ENCODE measurements at regions not wholly inside any gene's neighbourhood (a gene's known extent, or its start where the extent isn't known, plus 50 kb on each side); places are given as distances from the start of the nearest gene placed in this dataset.

DNA sequence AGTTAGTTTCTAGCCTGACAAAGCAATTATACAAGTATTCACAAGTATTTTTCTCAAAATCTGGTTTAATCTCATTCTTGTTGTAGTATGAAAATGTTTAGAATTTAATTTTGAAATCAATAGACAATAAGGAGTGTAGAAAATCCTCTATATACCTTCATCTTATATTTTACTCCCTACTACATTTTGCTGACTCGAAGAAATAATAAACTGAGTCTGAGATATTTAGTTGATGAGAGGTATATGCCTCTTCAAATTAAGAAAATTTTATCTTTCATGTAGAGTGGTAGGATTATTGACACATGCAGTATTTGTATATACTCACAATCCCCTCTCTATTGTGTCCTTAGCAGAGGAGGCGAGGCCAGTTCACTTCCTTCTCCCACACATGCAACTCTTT, 477.7 kb downstream of the MAN2A1 start:
- ChIA-PET RAD21 (ENCODE audit: low non-redundant PET in 1 of 2, low total read pairs in 2 of 2, uncharacterized antibody in 2 of 2, unreplicated experiment in 2 of 2) (no interaction called here), CTCF (no interaction called here), POLR2A (no interaction called here)
- BruUV-seq (replicated peaks), result no TSS peak
- Histone ChIP-seq H3K4me1 (ENCODE audit: control insufficient read depth in 1 of 2, insufficient read depth in 2 of 2, low read length in 2 of 2) (no peaks in the 10 kb centered on the region), H3K36me3 (ENCODE audit: control insufficient read depth in 1 of 2, insufficient read depth in 2 of 2, low read length in 2 of 2) (no peaks in the 10 kb centered on the region), H3K9me2 (ENCODE audit: insufficient read depth) (no peaks in the 10 kb centered on the region), H2AFZ (ENCODE audit: low read depth, low read length, poor library complexity, severe bottlenecking) (no peak overlapping the region), H3K4me3 (replicated peaks in 1 of 2; ENCODE audit: low read depth in 1 of 2, low read length in 2 of 2) (no peak overlapping the region), H3K9ac (ENCODE audit: low read length) (no peak overlapping the region), H4K20me1 (ENCODE audit: insufficient read depth) (no peaks in the 10 kb centered on the region), H3K4me2 (ENCODE audit: low read length) (no peak overlapping the region), H3K27me3 (ENCODE audit: insufficient read depth, low read length) (no peaks in the 10 kb centered on the region), H3K27ac (ENCODE audit: low read depth, low read length) (no peak overlapping the region), H3K9me3 (ENCODE audit: control insufficient read depth in 1 of 2, insufficient read depth in 1 of 2, low read depth in 1 of 2, low read length in 2 of 2) (no peaks in the 10 kb centered on the region), H3K79me2 (ENCODE audit: insufficient read depth, low read length) (no peaks in the 10 kb centered on the region)
- no peak for ATAC-seq
- no peak for DNase-seq (ENCODE audit: low read depth, low spot score)
- intact Hi-C loops (cut with micrococcal nuclease), result no loop called here
- TF ChIP-seq, protein P1, sequence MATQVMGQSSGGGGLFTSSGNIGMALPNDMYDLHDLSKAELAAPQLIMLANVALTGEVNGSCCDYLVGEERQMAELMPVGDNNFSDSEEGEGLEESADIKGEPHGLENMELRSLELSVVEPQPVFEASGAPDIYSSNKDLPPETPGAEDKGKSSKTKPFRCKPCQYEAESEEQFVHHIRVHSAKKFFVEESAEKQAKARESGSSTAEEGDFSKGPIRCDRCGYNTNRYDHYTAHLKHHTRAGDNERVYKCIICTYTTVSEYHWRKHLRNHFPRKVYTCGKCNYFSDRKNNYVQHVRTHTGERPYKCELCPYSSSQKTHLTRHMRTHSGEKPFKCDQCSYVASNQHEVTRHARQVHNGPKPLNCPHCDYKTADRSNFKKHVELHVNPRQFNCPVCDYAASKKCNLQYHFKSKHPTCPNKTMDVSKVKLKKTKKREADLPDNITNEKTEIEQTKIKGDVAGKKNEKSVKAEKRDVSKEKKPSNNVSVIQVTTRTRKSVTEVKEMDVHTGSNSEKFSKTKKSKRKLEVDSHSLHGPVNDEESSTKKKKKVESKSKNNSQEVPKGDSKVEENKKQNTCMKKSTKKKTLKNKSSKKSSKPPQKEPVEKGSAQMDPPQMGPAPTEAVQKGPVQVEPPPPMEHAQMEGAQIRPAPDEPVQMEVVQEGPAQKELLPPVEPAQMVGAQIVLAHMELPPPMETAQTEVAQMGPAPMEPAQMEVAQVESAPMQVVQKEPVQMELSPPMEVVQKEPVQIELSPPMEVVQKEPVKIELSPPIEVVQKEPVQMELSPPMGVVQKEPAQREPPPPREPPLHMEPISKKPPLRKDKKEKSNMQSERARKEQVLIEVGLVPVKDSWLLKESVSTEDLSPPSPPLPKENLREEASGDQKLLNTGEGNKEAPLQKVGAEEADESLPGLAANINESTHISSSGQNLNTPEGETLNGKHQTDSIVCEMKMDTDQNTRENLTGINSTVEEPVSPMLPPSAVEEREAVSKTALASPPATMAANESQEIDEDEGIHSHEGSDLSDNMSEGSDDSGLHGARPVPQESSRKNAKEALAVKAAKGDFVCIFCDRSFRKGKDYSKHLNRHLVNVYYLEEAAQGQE (IDR thresholded peaks at IDR 0.05; ENCODE audit: low read depth), result no peak
- TF ChIP-seq ELF1 (IDR thresholded peaks at IDR 0.05; ENCODE audit: borderline replicate concordance, low read depth) (no peak), TCF7L2 (IDR thresholded peaks at IDR 0.05; ENCODE audit: borderline replicate concordance, extremely low read depth, insufficient read depth, insufficient read length) (no peak)

DNA sequence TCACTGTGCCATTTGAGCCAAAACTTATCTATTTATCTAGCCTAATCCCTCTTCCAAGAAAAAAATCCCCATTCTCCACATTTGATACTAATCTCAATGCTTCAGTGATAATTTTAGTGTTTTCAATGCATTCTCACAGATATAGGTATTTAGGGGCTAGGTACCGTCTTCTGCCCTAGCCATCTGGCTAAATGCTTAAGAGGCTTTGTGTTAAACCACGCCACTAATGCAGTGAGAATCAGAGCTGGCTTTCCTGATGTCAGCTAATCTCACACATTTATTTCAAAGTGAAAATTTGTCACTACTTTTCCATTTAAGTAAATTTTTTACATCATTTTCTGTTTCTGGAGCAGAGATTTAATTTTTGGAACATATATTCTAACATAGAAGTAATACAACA, 479.7 kb downstream of the MAN2A1 start:
- Histone ChIP-seq H3K4me1 (ENCODE audit: control insufficient read depth in 1 of 2, insufficient read depth in 2 of 2, low read length in 2 of 2) (no peaks in the 10 kb centered on the region), H3K27me3 (ENCODE audit: insufficient read depth, low read length) (no peaks in the 10 kb centered on the region), H3K9ac (ENCODE audit: low read length) (no peak overlapping the region), H2AFZ (ENCODE audit: low read depth, low read length, poor library complexity, severe bottlenecking) (no peak overlapping the region), H3K4me2 (ENCODE audit: low read length) (no peak overlapping the region), H4K20me1 (ENCODE audit: insufficient read depth) (no peaks in the 10 kb centered on the region), H3K36me3 (ENCODE audit: control insufficient read depth in 1 of 2, insufficient read depth in 2 of 2, low read length in 2 of 2) (no peaks in the 10 kb centered on the region), H3K4me3 (replicated peaks in 1 of 2; ENCODE audit: low read depth in 1 of 2, low read length in 2 of 2) (no peak overlapping the region), H3K9me2 (ENCODE audit: insufficient read depth) (no peaks in the 10 kb centered on the region), H3K79me2 (ENCODE audit: insufficient read depth, low read length) (no peaks in the 10 kb centered on the region), H3K9me3 (ENCODE audit: control insufficient read depth in 1 of 2, insufficient read depth in 1 of 2, low read depth in 1 of 2, low read length in 2 of 2) (no peaks in the 10 kb centered on the region), H3K27ac (ENCODE audit: low read depth, low read length) (no peak overlapping the region)
- ChIA-PET POLR2A (no interaction called here), CTCF (no interaction called here), RAD21 (ENCODE audit: low non-redundant PET in 1 of 2, low total read pairs in 2 of 2, uncharacterized antibody in 2 of 2, unreplicated experiment in 2 of 2) (no interaction called here)
- TF ChIP-seq, protein P2, sequence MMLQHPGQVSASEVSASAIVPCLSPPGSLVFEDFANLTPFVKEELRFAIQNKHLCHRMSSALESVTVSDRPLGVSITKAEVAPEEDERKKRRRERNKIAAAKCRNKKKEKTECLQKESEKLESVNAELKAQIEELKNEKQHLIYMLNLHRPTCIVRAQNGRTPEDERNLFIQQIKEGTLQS (IDR thresholded peaks at IDR 0.05), result no peak
- TF ChIP-seq JUND (IDR thresholded peaks at IDR 0.05), result no peak
- no peak for DNase-seq (ENCODE audit: low read depth, low spot score)
- ATAC-seq, result no peak
- BruUV-seq (replicated peaks), result no TSS peak
- intact Hi-C loops (cut with micrococcal nuclease), result no loop called here
